ENCODE measurements at regions not wholly inside any gene's neighbourhood (a gene's known extent, or its start where the extent isn't known, plus 50 kb on each side); places are given as distances from the start of the nearest gene placed in this dataset.

DNA sequence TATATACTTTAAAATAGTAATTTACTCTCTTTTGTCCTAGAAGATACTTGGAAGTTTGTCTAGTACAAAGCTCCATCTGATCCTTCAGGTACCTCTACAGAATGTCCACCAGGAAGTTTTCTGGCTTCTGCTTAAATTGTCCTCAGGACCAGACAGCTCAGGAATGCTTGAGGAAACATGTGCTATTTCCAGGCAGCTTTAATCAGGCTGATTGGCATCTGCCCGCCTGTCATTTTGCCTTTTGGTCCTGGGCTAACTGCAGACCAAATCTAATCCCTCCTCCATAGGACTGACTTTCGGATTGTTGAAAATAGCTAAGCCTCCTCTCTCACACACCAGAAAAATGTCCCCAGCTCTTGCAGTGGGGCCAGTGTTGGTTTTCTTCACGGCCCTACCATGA, 113.4 kb upstream of the RGMA start:
- no peak for TF ChIP-seq POLR2A (IDR thresholded peaks at IDR 0.05)
- TF ChIP-seq, protein P1, sequence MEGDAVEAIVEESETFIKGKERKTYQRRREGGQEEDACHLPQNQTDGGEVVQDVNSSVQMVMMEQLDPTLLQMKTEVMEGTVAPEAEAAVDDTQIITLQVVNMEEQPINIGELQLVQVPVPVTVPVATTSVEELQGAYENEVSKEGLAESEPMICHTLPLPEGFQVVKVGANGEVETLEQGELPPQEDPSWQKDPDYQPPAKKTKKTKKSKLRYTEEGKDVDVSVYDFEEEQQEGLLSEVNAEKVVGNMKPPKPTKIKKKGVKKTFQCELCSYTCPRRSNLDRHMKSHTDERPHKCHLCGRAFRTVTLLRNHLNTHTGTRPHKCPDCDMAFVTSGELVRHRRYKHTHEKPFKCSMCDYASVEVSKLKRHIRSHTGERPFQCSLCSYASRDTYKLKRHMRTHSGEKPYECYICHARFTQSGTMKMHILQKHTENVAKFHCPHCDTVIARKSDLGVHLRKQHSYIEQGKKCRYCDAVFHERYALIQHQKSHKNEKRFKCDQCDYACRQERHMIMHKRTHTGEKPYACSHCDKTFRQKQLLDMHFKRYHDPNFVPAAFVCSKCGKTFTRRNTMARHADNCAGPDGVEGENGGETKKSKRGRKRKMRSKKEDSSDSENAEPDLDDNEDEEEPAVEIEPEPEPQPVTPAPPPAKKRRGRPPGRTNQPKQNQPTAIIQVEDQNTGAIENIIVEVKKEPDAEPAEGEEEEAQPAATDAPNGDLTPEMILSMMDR (IDR thresholded peaks at IDR 0.05 in 8 of 11, conservative IDR thresholded peaks at IDR 0.05 in 3 of 11): no peak

Data from spleen (tissue), 7 donors.